Lower leg skin (tissue), 3 donors: ENCODE measurements at regions not wholly inside any gene's neighbourhood (a gene's known extent, or its start where the extent isn't known, plus 50 kb on each side); places are given as distances from the start of the nearest gene placed in this dataset.

ENCODE experiments used
- POLR2A ChIP-seq, 2 donors: fragments of 450-650 bp; IDR thresholded peaks; one replicate each; pipeline ENCODE4 v1.6.1; 2016 to 2017; ENCODE audit warnings: antibody characterized with exemption in 2 of 2, mild to moderate bottlenecking in 1 of 2, moderate library complexity in 1 of 2
- TF ChIP-seq, protein P1 (sequence below), 3 donors: fragments of 450-650 bp; IDR thresholded peaks; one replicate each; pipeline ENCODE4 v1.5.1; 2016; ENCODE audit warnings: antibody characterized with exemption in 3 of 3, mild to moderate bottlenecking in 3 of 3, moderate library complexity in 2 of 3

DNA sequence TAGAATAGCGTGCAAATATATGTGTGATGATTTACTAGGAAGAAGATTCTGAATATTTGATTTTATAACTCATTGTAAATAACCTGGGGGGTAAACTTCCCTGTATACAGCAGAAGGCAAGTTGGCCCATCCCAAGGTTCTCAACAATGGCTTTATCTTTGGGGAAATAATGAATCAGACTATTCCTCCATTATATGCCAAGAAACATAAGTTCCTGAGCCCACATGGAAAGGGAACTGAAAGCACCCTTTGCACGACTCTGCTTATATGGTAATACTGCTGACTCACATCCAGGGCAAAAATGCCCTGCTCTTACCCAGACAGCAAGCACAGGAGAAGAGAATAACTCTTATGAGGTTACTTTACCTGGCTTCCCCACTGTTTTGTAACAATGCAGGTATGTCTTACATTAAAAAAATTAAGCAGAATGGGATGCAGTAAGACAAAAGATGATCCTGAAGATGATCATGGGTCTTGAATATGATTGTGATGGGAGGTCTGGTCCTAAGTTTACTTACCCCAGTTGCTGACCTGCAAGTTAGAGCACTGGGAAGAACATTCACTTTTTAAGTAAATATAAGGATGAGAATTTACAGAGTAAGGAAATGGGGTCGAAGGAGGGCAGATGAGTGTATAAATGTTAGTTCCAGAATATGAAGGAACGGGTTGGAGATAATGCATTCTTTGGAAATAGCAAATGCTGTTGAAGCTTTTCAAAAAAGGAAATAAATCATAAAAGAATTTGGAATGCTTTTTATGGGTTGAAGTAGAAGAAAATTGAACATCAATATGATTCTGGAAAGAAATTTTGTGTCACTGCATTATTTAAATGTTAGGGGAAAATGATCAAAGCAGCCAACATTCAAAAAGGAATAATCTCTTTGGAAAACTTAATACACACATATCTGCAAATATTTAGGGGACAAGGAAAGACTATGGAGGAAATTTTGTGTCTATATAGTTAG, 428.4 kb upstream of the MPDZ start:
- no peak for TF ChIP-seq POLR2A (IDR thresholded peaks at IDR 0.05)
- TF ChIP-seq, protein P1, sequence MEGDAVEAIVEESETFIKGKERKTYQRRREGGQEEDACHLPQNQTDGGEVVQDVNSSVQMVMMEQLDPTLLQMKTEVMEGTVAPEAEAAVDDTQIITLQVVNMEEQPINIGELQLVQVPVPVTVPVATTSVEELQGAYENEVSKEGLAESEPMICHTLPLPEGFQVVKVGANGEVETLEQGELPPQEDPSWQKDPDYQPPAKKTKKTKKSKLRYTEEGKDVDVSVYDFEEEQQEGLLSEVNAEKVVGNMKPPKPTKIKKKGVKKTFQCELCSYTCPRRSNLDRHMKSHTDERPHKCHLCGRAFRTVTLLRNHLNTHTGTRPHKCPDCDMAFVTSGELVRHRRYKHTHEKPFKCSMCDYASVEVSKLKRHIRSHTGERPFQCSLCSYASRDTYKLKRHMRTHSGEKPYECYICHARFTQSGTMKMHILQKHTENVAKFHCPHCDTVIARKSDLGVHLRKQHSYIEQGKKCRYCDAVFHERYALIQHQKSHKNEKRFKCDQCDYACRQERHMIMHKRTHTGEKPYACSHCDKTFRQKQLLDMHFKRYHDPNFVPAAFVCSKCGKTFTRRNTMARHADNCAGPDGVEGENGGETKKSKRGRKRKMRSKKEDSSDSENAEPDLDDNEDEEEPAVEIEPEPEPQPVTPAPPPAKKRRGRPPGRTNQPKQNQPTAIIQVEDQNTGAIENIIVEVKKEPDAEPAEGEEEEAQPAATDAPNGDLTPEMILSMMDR (IDR thresholded peaks at IDR 0.05), result no peak
